ENCODE measurements at regions not wholly inside any gene's neighbourhood (a gene's known extent, or its start where the extent isn't known, plus 50 kb on each side); places are given as distances from the start of the nearest gene placed in this dataset.

DNA sequence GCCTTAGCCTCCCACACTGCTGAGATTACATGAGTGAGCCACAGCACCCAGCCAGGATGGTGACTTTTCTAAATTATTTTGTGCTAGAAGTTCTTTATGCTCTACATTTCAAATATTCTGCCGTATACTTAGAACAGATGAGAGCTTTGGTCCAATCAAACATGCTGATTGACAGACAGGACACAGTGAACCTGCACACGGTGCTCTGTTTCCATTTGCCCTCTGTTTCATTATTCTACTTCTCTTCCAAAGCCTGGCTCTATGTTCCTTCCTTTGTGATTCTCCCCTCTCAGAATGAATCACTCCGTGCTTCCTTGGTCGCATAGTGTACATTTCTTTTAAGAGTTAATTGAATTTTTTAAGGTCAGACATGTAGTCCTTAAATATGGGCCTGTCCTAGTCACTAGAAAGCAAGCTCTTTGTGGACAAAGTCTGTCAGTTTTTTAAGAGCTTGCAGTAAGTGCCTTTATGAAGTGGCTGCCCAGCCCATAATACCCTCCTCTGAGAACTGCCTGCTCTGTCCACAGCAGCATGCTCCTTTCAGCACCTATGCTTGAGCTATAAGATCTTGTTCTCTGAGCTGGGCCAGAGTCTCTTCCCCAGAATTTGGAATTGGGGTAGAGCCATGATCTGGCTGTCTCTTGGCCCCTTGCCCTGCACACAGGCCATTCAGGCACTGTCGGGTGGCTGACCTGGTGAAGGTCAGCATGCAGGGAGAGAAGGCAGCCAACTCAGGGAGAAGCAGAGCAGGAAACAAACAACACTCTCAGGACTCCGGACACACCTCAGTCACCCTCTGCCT, 66.8 kb upstream of the SLC44A3 start:
- TF ChIP-seq POLR2A (IDR thresholded peaks at IDR 0.05) = no peak
- TF ChIP-seq, protein P1, sequence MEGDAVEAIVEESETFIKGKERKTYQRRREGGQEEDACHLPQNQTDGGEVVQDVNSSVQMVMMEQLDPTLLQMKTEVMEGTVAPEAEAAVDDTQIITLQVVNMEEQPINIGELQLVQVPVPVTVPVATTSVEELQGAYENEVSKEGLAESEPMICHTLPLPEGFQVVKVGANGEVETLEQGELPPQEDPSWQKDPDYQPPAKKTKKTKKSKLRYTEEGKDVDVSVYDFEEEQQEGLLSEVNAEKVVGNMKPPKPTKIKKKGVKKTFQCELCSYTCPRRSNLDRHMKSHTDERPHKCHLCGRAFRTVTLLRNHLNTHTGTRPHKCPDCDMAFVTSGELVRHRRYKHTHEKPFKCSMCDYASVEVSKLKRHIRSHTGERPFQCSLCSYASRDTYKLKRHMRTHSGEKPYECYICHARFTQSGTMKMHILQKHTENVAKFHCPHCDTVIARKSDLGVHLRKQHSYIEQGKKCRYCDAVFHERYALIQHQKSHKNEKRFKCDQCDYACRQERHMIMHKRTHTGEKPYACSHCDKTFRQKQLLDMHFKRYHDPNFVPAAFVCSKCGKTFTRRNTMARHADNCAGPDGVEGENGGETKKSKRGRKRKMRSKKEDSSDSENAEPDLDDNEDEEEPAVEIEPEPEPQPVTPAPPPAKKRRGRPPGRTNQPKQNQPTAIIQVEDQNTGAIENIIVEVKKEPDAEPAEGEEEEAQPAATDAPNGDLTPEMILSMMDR (IDR thresholded peaks at IDR 0.05) = no peak
